GM12892 (cell line): ENCODE measurements at regions not wholly inside any gene's neighbourhood (a gene's known extent, or its start where the extent isn't known, plus 50 kb on each side); places are given as distances from the start of the nearest gene placed in this dataset.

Experiments
- DNase-seq: peaks from one replicate; pipeline ENCODE4 v3.0.0; 2011; ENCODE audit not compliant: insufficient read length
- FAIRE-seq: peaks from 2 replicates; lab custom pipeline; 2011; peaks lifted over from hg19 to GRCh38; lab: Jason Lieb, UNC
- POLR2A ChIP-seq: IDR thresholded peaks from 2 replicates; pipeline ENCODE4 v1.6.1; 2011; ENCODE audit warnings: low read depth, low read length, control low read depth
- POLR2AphosphoS5 ChIP-seq: IDR thresholded peaks from 2 replicates; pipeline ENCODE4 v1.6.1; 2011; ENCODE audit warnings: low read depth, low read length, control low read depth
- TAF1 ChIP-seq: IDR thresholded peaks from 2 replicates; pipeline ENCODE4 v1.6.1; 2011; ENCODE audit warnings: low read depth, mild to moderate bottlenecking, control low read depth, low read length, borderline replicate concordance

GRCh38 chr13:65907666-65908525 lies 1322.2 kb downstream of the PCDH9 start:
- FAIRE-seq (no peak), DNase-seq (no peak)
- TF ChIP-seq TAF1 = no peak
- TF ChIP-seq POLR2A = no peak
- no peak for TF ChIP-seq POLR2AphosphoS5

- TF ChIP-seq TAF1 (no peak), POLR2AphosphoS5 (no peak), POLR2A (no peak)
- FAIRE-seq = no peak
- DNase-seq = no peak
These were observed 1328.4 kb downstream of the PCDH9 start for GRCh38 chr13:65901723-65902122.

- TF ChIP-seq TAF1 (no peak), POLR2AphosphoS5 (no peak), POLR2A (no peak)
These were observed 1336.1 kb downstream of the PCDH9 start for GRCh38 chr13:65894049-65894448.

GRCh38 chr13:65892859-65893258 lies 1337.3 kb downstream of the PCDH9 start:
- DNase-seq (no peak), FAIRE-seq (no peak)
- TF ChIP-seq POLR2AphosphoS5 (no peak), POLR2A (no peak), TAF1 (no peak)

More at GRCh38 chr13:65894049-65894448, 1336.1 kb downstream of the PCDH9 start:
- FAIRE-seq (no peak), DNase-seq (no peak)

- DNase-seq (no peak), FAIRE-seq (no peak)
- no peak for TF ChIP-seq POLR2A
- TF ChIP-seq POLR2AphosphoS5 = no peak
- no peak for TF ChIP-seq TAF1
These were observed 1340.8 kb downstream of the PCDH9 start for GRCh38 chr13:65889368-65889767.

- no peak for DNase-seq
- TF ChIP-seq POLR2AphosphoS5 (no peak), POLR2A (no peak), TAF1 (no peak)
- no peak for FAIRE-seq
These were observed 1347.3 kb downstream of the PCDH9 start for GRCh38 chr13:65882810-65883209.

GRCh38 chr13:65881561-65882155 lies 1348.5 kb downstream of the PCDH9 start:
- TF ChIP-seq POLR2A (no peak), TAF1 (no peak), POLR2AphosphoS5 (no peak)
- DNase-seq (no peak), FAIRE-seq (no peak)

GRCh38 chr13:65875031-65875430 lies 1355.1 kb downstream of the PCDH9 start:
- TF ChIP-seq POLR2AphosphoS5 (no peak), POLR2A (no peak)
- no peak for DNase-seq
- no peak for FAIRE-seq

GRCh38 chr13:65872448-65872847 lies 1357.7 kb downstream of the PCDH9 start:
- no peak for DNase-seq
- no peak for FAIRE-seq
- TF ChIP-seq POLR2A = no peak
- no peak for TF ChIP-seq TAF1
- no peak for TF ChIP-seq POLR2AphosphoS5

GRCh38 chr13:65868884-65869283 lies 1361.3 kb downstream of the PCDH9 start:
- no peak for FAIRE-seq
- no peak for DNase-seq
- TF ChIP-seq TAF1 (no peak), POLR2AphosphoS5 (no peak), POLR2A (no peak)

- DNase-seq (no peak), FAIRE-seq (no peak)
- TF ChIP-seq TAF1 (no peak), POLR2A (no peak), POLR2AphosphoS5 (no peak)
These were observed 1362.0 kb downstream of the PCDH9 start for GRCh38 chr13:65868099-65868498.

- DNase-seq (no peak), FAIRE-seq (no peak)
- TF ChIP-seq TAF1 (no peak), POLR2A (no peak), POLR2AphosphoS5 (no peak)
These were observed 1364.0 kb downstream of the PCDH9 start for GRCh38 chr13:65866138-65866537.

GRCh38 chr13:65865206-65865605 lies 1364.9 kb downstream of the PCDH9 start:
- DNase-seq = no peak
- FAIRE-seq = no peak

More at GRCh38 chr13:65865206-65865605, 1364.9 kb downstream of the PCDH9 start:
- no peak for TF ChIP-seq TAF1
- no peak for TF ChIP-seq POLR2A
